H9 (cell line): ENCODE measurements at regions not wholly inside any gene's neighbourhood (a gene's known extent, or its start where the extent isn't known, plus 50 kb on each side); places are given as distances from the start of the nearest gene placed in this dataset.

Source experiments
- DNase-seq: peaks from one replicate; pipeline ENCODE4 v3.0.0-alpha.2; 2017
- H2AFZ ChIP-seq: one replicate; pipeline ENCODE4 v1.6.1; 2013; ENCODE audit warnings: mild to moderate bottlenecking, low read length, control low read depth, moderate library complexity
- H2AK5ac ChIP-seq: 2 replicates; pipeline ENCODE4 v1.6.1; 2013; ENCODE audit warnings: low read length, control low read depth, mixed read lengths; ENCODE audit not compliant: insufficient read length
- H2BK120ac ChIP-seq: one replicate; pipeline ENCODE4 v1.6.1; 2013; ENCODE audit warnings: low read depth, mild to moderate bottlenecking, low read length, control low read depth, inconsistent platforms; ENCODE audit not compliant: poor library complexity, severe bottlenecking
- H2BK12ac ChIP-seq: 2 replicates; pipeline ENCODE4 v1.6.1; 2013; ENCODE audit warnings: low read length, control low read depth, mixed read lengths, low read depth; ENCODE audit not compliant: insufficient read length
- H2BK15ac ChIP-seq: 2 replicates; pipeline ENCODE4 v1.6.1; 2013; ENCODE audit warnings: low read depth, low read length, control low read depth
- H2BK20ac ChIP-seq: one replicate; pipeline ENCODE4 v1.6.1; 2013; ENCODE audit warnings: low read depth, mild to moderate bottlenecking, low read length, control low read depth, inconsistent platforms; ENCODE audit not compliant: poor library complexity, severe bottlenecking
- H2BK5ac ChIP-seq: 2 replicates; pipeline ENCODE4 v1.6.1; 2013; ENCODE audit warnings: low read length, control low read depth, mixed read lengths; ENCODE audit not compliant: insufficient read length
- H3K14ac ChIP-seq: 2 replicates; pipeline ENCODE4 v1.6.1; 2013; ENCODE audit warnings: low read length, control low read depth; ENCODE audit not compliant: insufficient read depth
- H3K18ac ChIP-seq: 2 replicates; pipeline ENCODE4 v1.6.1; 2013; ENCODE audit warnings: low read depth, mild to moderate bottlenecking, mixed read lengths, low read length, control low read depth; ENCODE audit not compliant: insufficient read length
- H3K23ac ChIP-seq: 2 replicates; pipeline ENCODE4 v1.6.1; 2013; ENCODE audit warnings: low read length, control low read depth, mixed read lengths, low read depth; ENCODE audit not compliant: insufficient read length
- H3K23me2 ChIP-seq: 2 replicates; pipeline ENCODE4 v1.6.1; 2013; ENCODE audit warnings: low read depth, mild to moderate bottlenecking, mixed read lengths, low read length, control low read depth; ENCODE audit not compliant: insufficient read length, poor library complexity, severe bottlenecking
- H3K27ac ChIP-seq: 2 replicates; pipeline ENCODE4 v1.5.1; 2013; ENCODE audit warnings: low read length, control low read depth, mixed read lengths, low read depth; ENCODE audit not compliant: insufficient read length
- H3K27me3 ChIP-seq: 2 replicates; pipeline ENCODE4 v1.6.1; 2013; ENCODE audit warnings: low read length, control low read depth, inconsistent platforms; ENCODE audit not compliant: insufficient read depth
- H3K4ac ChIP-seq: 2 replicates; pipeline ENCODE4 v1.6.1; 2013; ENCODE audit warnings: low read depth, mild to moderate bottlenecking, control low read depth, inconsistent platforms, low read length, moderate library complexity
- H3K4me1 ChIP-seq: 2 replicates; pipeline ENCODE4 v1.6.1; 2013; ENCODE audit warnings: low read length, control low read depth, inconsistent platforms; ENCODE audit not compliant: insufficient read depth
- H3K4me2 ChIP-seq: 2 replicates; pipeline ENCODE4 v1.6.1; 2013; ENCODE audit warnings: low read length, control low read depth, mixed read lengths; ENCODE audit not compliant: insufficient read length, insufficient read depth
- H3K56ac ChIP-seq: 2 replicates; pipeline ENCODE4 v1.6.1; 2013; ENCODE audit warnings: low read depth, mild to moderate bottlenecking, mixed read lengths, low read length, control low read depth; ENCODE audit not compliant: insufficient read length
- H3K79me1 ChIP-seq: 2 replicates; pipeline ENCODE4 v1.6.1; 2013; ENCODE audit warnings: low read depth, mild to moderate bottlenecking, moderate library complexity, low read length, control low read depth, inconsistent platforms; ENCODE audit not compliant: insufficient read depth, poor library complexity, severe bottlenecking
- H3K79me2 ChIP-seq: 2 replicates; pipeline ENCODE4 v1.6.1; 2013; ENCODE audit warnings: low read length, control low read depth, inconsistent platforms; ENCODE audit not compliant: insufficient read depth
- H3K9ac ChIP-seq: 2 replicates; pipeline ENCODE4 v1.6.1; 2013; ENCODE audit warnings: low read length, control low read depth, mixed read lengths; ENCODE audit not compliant: insufficient read length; ENCODE audit errors: extremely low read depth
- H3K9me3 ChIP-seq: one replicate; pipeline ENCODE4 v1.6.1; 2013; ENCODE audit warnings: low read depth, low read length, inconsistent platforms; ENCODE audit not compliant: control insufficient read depth
- H3T11ph ChIP-seq: one replicate; pipeline ENCODE4 v1.6.1; 2013; ENCODE audit warnings: mild to moderate bottlenecking, low read length, control low read depth, inconsistent platforms
- H4K20me1 ChIP-seq: one replicate; pipeline ENCODE4 v1.6.1; 2013; ENCODE audit not compliant: control insufficient read depth, insufficient read length, insufficient read depth
- H4K5ac ChIP-seq: 2 replicates; pipeline ENCODE4 v1.6.1; 2013; ENCODE audit warnings: low read depth, mild to moderate bottlenecking, mixed read lengths, low read length, control low read depth; ENCODE audit not compliant: insufficient read length
- H4K8ac ChIP-seq: replicated peaks from 2 replicates; pipeline ENCODE4 v1.6.1; 2013; ENCODE audit warnings: low read length, control low read depth, mixed read lengths, low read depth; ENCODE audit not compliant: insufficient read length
- H4K91ac ChIP-seq: 2 replicates; pipeline ENCODE4 v1.6.1; 2013; ENCODE audit warnings: low read depth, mild to moderate bottlenecking, moderate library complexity, mixed read lengths, low read length, control low read depth; ENCODE audit not compliant: insufficient read length
- H3K27ac Mint-ChIP-seq, 3 experiments: 2 replicates in 2 of 3; 3 replicates in 1 of 3; pipeline ENCODE4 v1.8.0; 2020 to 2021; ENCODE audit warnings: mixed read lengths in 3 of 3, mild to moderate bottlenecking in 1 of 3, moderate library complexity in 1 of 3
- H3K27me3 Mint-ChIP-seq: 2 replicates; pipeline ENCODE4 v1.8.0; 2021; ENCODE audit warnings: low read depth, mild to moderate bottlenecking, moderate library complexity, mixed read lengths
- H3K36me3 Mint-ChIP-seq, 3 experiments: 2 replicates in 2 of 3; 3 replicates in 1 of 3; pipeline ENCODE4 v1.8.0; 2020 to 2021; ENCODE audit warnings: low read depth in 3 of 3, mixed read lengths in 3 of 3; ENCODE audit not compliant: insufficient read depth in 1 of 3
- H3K4me1 Mint-ChIP-seq, 2 experiments: 2 replicates each; pipeline ENCODE4 v1.8.0; 2020; ENCODE audit warnings: mixed read lengths in 2 of 2
- H3K4me3 Mint-ChIP-seq, 2 experiments: 2 replicates in 1 of 2; 3 replicates in 1 of 2; pipeline ENCODE4 v1.8.0; 2020 to 2021; ENCODE audit warnings: mild to moderate bottlenecking in 2 of 2, mixed read lengths in 2 of 2, moderate library complexity in 1 of 2
- H3K9me3 Mint-ChIP-seq, 2 experiments: 2 replicates in 1 of 2; 3 replicates in 1 of 2; pipeline ENCODE4 v1.8.0; 2020; ENCODE audit warnings: mild to moderate bottlenecking in 2 of 2, mixed read lengths in 2 of 2, moderate library complexity in 1 of 2
- WGBS: extraction: QIAGEN DNeasy Blood & Tissue Kit; methylation state at CpG from one replicate; pipeline ENCODE4 v1.1.7; 2013; ENCODE audit warnings: missing lambda C conversion rate, low lambda C conversion rate, mixed read lengths; ENCODE audit not compliant: insufficient read length; ENCODE audit errors: extremely low coverage; 5-methylcytosine and 5-hydroxymethylcytosine counted together
- TF ChIP-seq, protein P1 (sequence below): fragments of 200-600 bp; sonication (generic); conservative IDR thresholded peaks from 3 replicates; pipeline ENCODE4 v1.8.0; 2021; ENCODE audit warnings: antibody characterized with exemption, mild to moderate bottlenecking

GRCh38 chr15:56538901-56539545, 74.1 kb upstream of the MNS1 start:
- TF ChIP-seq, protein P1, sequence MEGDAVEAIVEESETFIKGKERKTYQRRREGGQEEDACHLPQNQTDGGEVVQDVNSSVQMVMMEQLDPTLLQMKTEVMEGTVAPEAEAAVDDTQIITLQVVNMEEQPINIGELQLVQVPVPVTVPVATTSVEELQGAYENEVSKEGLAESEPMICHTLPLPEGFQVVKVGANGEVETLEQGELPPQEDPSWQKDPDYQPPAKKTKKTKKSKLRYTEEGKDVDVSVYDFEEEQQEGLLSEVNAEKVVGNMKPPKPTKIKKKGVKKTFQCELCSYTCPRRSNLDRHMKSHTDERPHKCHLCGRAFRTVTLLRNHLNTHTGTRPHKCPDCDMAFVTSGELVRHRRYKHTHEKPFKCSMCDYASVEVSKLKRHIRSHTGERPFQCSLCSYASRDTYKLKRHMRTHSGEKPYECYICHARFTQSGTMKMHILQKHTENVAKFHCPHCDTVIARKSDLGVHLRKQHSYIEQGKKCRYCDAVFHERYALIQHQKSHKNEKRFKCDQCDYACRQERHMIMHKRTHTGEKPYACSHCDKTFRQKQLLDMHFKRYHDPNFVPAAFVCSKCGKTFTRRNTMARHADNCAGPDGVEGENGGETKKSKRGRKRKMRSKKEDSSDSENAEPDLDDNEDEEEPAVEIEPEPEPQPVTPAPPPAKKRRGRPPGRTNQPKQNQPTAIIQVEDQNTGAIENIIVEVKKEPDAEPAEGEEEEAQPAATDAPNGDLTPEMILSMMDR: no peak
- DNase-seq: no peak
- H3K9me3 Mint-ChIP-seq: peaks cover 15 to 29% of the 10 kb centered on the region in 2 experiments

More at GRCh38 chr15:56538901-56539545, 74.1 kb upstream of the MNS1 start:
- Histone ChIP-seq H2BK12ac (no peak overlapping the region), H2BK5ac (no peak overlapping the region), H3K27ac (no peak overlapping the region), H4K8ac (no peak overlapping the region), H3K79me2 (no peaks in the 10 kb centered on the region), H3K23ac (no peak overlapping the region), H4K91ac (no peak overlapping the region), H2AK5ac (no peak overlapping the region), H3K18ac (no peak overlapping the region), H3K14ac (no peak overlapping the region), H4K20me1 (no peaks in the 10 kb centered on the region), H3K4me1 (no peaks in the 10 kb centered on the region), H2BK20ac (no peak overlapping the region), H3K23me2 (no peaks in the 10 kb centered on the region), H2BK15ac (no peak overlapping the region), H4K5ac (no peak overlapping the region), H3K79me1 (no peaks in the 10 kb centered on the region), H3K4me2 (no peak overlapping the region), H2BK120ac (no peak overlapping the region), H3K9me3 (no peaks in the 10 kb centered on the region), H3K27me3 (no peaks in the 10 kb centered on the region), H3K4ac (no peak overlapping the region), H3T11ph (no peak overlapping the region), H3K56ac (no peak overlapping the region), H3K9ac (no peak overlapping the region), H2AFZ (no peak overlapping the region)
- H3K4me1 Mint-ChIP-seq: no peaks in the 10 kb centered on the region
- whole genome bisulfite sequencing: no CpG with 5 or more reads among the region's 7 CpGs
- no peaks in the 10 kb centered on the region for H3K27me3 Mint-ChIP-seq
- H3K36me3 Mint-ChIP-seq: peaks cover 0 to 16% (median 6%) of the 10 kb centered on the region in 3 experiments; a peak in 5 of 7 replicates
- no peak overlapping the region for H3K4me3 Mint-ChIP-seq
- no peak overlapping the region for H3K27ac Mint-ChIP-seq
